ENCODE measurements at regions not wholly inside any gene's neighbourhood (a gene's known extent, or its start where the extent isn't known, plus 50 kb on each side); places are given as distances from the start of the nearest gene placed in this dataset.

GRCh38 chr9:73844135-73844534, 653.0 kb upstream of the RORB start:
- DNase-seq (ENCODE audit: low spot score): no peak
- H3K4me1 Mint-ChIP-seq (ENCODE audit: low read depth in 2 of 2): no peaks in the 10 kb centered on the region
- peaks cover 0 to 6% of the 10 kb centered on the region in 2 donors for H3K27me3 Mint-ChIP-seq
- ATAC-seq: no peak
- no peaks in the 10 kb centered on the region for H3K36me3 Mint-ChIP-seq
- no peaks in the 10 kb centered on the region for H3K9me3 Mint-ChIP-seq
- no peak overlapping the region for H3K4me3 Mint-ChIP-seq
- no peak overlapping the region for H3K27ac Mint-ChIP-seq

GRCh38 chr9:73845539-73845938, 651.6 kb upstream of the RORB start:
- H3K4me3 Mint-ChIP-seq: no peak overlapping the region
- H3K9me3 Mint-ChIP-seq: no peaks in the 10 kb centered on the region
- no peak overlapping the region for H3K27ac Mint-ChIP-seq
- peaks cover 0 to 6% of the 10 kb centered on the region in 2 donors for H3K27me3 Mint-ChIP-seq
- no peaks in the 10 kb centered on the region for H3K4me1 Mint-ChIP-seq (ENCODE audit: low read depth in 2 of 2)
- no peak for DNase-seq (ENCODE audit: low spot score)
- H3K36me3 Mint-ChIP-seq: no peaks in the 10 kb centered on the region
- ATAC-seq: no peak

- no peaks in the 10 kb centered on the region for H3K9me3 Mint-ChIP-seq
- DNase-seq (ENCODE audit: low spot score): no peak
- H3K27me3 Mint-ChIP-seq: peaks cover 0 to 6% of the 10 kb centered on the region in 2 donors
- H3K4me1 Mint-ChIP-seq (ENCODE audit: low read depth in 2 of 2): no peaks in the 10 kb centered on the region
- ATAC-seq: no peak
- H3K4me3 Mint-ChIP-seq: no peak overlapping the region
- no peak overlapping the region for H3K27ac Mint-ChIP-seq
- H3K36me3 Mint-ChIP-seq: no peaks in the 10 kb centered on the region
Measured at GRCh38 chr9:73845954-73846690, 651.0 kb upstream of the RORB start.

- Mint-ChIP-seq H3K27me3 (peaks cover 0 to 6% of the 10 kb centered on the region in 2 donors), H3K9me3 (no peaks in the 10 kb centered on the region), H3K36me3 (no peaks in the 10 kb centered on the region), H3K4me3 (no peak overlapping the region), H3K4me1 (ENCODE audit: low read depth in 2 of 2) (no peaks in the 10 kb centered on the region), H3K27ac (no peak overlapping the region)
- ATAC-seq (no peak), DNase-seq (ENCODE audit: low spot score) (no peak)
Measured at GRCh38 chr9:73847536-73847935, 649.6 kb upstream of the RORB start.

GRCh38 chr9:73853549-73853948, 643.6 kb upstream of the RORB start:
- H3K36me3 Mint-ChIP-seq: no peaks in the 10 kb centered on the region

GRCh38 chr9:73855206-73855605, 641.9 kb upstream of the RORB start:
- H3K36me3 Mint-ChIP-seq: no peaks in the 10 kb centered on the region
- DNase-seq (ENCODE audit: low spot score) (no peak), ATAC-seq (no peak)
- H3K4me1 Mint-ChIP-seq (ENCODE audit: low read depth in 2 of 2): no peaks in the 10 kb centered on the region
- peaks cover 0 to 7% of the 10 kb centered on the region in 2 donors for H3K27me3 Mint-ChIP-seq
- no peak overlapping the region for H3K27ac Mint-ChIP-seq
- no peak overlapping the region for H3K4me3 Mint-ChIP-seq
- H3K9me3 Mint-ChIP-seq: no peaks in the 10 kb centered on the region

More at GRCh38 chr9:73853549-73853948, 643.6 kb upstream of the RORB start:
- ATAC-seq: no peak
- Mint-ChIP-seq H3K4me3 (no peak overlapping the region), H3K4me1 (ENCODE audit: low read depth in 2 of 2) (no peaks in the 10 kb centered on the region), H3K27me3 (peaks cover 0 to 2% of the 10 kb centered on the region in 2 donors), H3K27ac (no peak overlapping the region), H3K9me3 (no peaks in the 10 kb centered on the region)
- DNase-seq (ENCODE audit: low spot score): no peak

- Mint-ChIP-seq H3K27ac (no peak overlapping the region), H3K4me3 (no peak overlapping the region), H3K4me1 (ENCODE audit: low read depth in 2 of 2) (peaks cover 0 to 3% of the 10 kb centered on the region in 2 donors), H3K27me3 (peaks cover 0 to 1% of the 10 kb centered on the region in 2 donors), H3K36me3 (no peaks in the 10 kb centered on the region), H3K9me3 (no peaks in the 10 kb centered on the region)
- ATAC-seq (no peak), DNase-seq (ENCODE audit: low spot score) (no peak)
Measured at GRCh38 chr9:73863924-73864323, 633.2 kb upstream of the RORB start.

- Mint-ChIP-seq H3K27me3 (no peaks in the 10 kb centered on the region), H3K27ac (no peak overlapping the region), H3K36me3 (no peaks in the 10 kb centered on the region), H3K9me3 (no peaks in the 10 kb centered on the region), H3K4me3 (no peak overlapping the region), H3K4me1 (ENCODE audit: low read depth in 2 of 2) (peaks cover 3 to 10% of the 10 kb centered on the region in 2 donors)
- ATAC-seq (no peak), DNase-seq (ENCODE audit: low spot score) (no peak)
Measured at GRCh38 chr9:73866451-73866850, 630.7 kb upstream of the RORB start.

- DNase-seq (ENCODE audit: low spot score) (peak; percentile 63), ATAC-seq (peak; percentile 97 to 100)
- H3K36me3 Mint-ChIP-seq: no peaks in the 10 kb centered on the region
- H3K4me1 Mint-ChIP-seq (ENCODE audit: low read depth in 2 of 2): peaks cover 3 to 10% of the 10 kb centered on the region in 2 donors
- H3K9me3 Mint-ChIP-seq: no peaks in the 10 kb centered on the region
- peak overlapping the region; percentile 29 to 34 for H3K27ac Mint-ChIP-seq
- peaks cover 0 to 6% of the 10 kb centered on the region in 2 donors for H3K27me3 Mint-ChIP-seq
- no peak overlapping the region for H3K4me3 Mint-ChIP-seq
Measured at GRCh38 chr9:73869264-73869663, 627.9 kb upstream of the RORB start.

GRCh38 chr9:73871636-73872035, 625.5 kb upstream of the RORB start:
- no peaks in the 10 kb centered on the region for H3K36me3 Mint-ChIP-seq
- no peaks in the 10 kb centered on the region for H3K9me3 Mint-ChIP-seq
- peaks cover 0 to 12% of the 10 kb centered on the region in 2 donors for H3K27me3 Mint-ChIP-seq
- DNase-seq (ENCODE audit: low spot score): no peak
- H3K27ac Mint-ChIP-seq: no peak overlapping the region
- no peak for ATAC-seq
- H3K4me1 Mint-ChIP-seq (ENCODE audit: low read depth in 2 of 2): peaks cover 3 to 10% of the 10 kb centered on the region in 2 donors
- no peak overlapping the region for H3K4me3 Mint-ChIP-seq

GRCh38 chr9:73872701-73873100, 624.4 kb upstream of the RORB start:
- ATAC-seq: no peak
- no peak overlapping the region for H3K4me3 Mint-ChIP-seq
- no peaks in the 10 kb centered on the region for H3K36me3 Mint-ChIP-seq
- no peak overlapping the region for H3K27ac Mint-ChIP-seq
- no peaks in the 10 kb centered on the region for H3K9me3 Mint-ChIP-seq
- H3K4me1 Mint-ChIP-seq (ENCODE audit: low read depth in 2 of 2): peaks cover 3 to 10% of the 10 kb centered on the region in 2 donors
- H3K27me3 Mint-ChIP-seq: peaks cover 0 to 19% of the 10 kb centered on the region in 2 donors
- no peak for DNase-seq (ENCODE audit: low spot score)

- H3K36me3 Mint-ChIP-seq: no peaks in the 10 kb centered on the region
- H3K4me3 Mint-ChIP-seq: no peak overlapping the region
- H3K4me1 Mint-ChIP-seq (ENCODE audit: low read depth in 2 of 2): no peaks in the 10 kb centered on the region
- no peak for ATAC-seq
- no peak overlapping the region for H3K27ac Mint-ChIP-seq
- DNase-seq (ENCODE audit: low spot score): no peak
- peaks cover 0 to 13% of the 10 kb centered on the region in 2 donors for H3K27me3 Mint-ChIP-seq
- peaks cover 3% of the 10 kb centered on the region for H3K9me3 Mint-ChIP-seq
Measured at GRCh38 chr9:73880101-73880500, 617.0 kb upstream of the RORB start.

- peaks cover 13% of the 10 kb centered on the region for H3K36me3 Mint-ChIP-seq
- no peaks in the 10 kb centered on the region for H3K4me1 Mint-ChIP-seq (ENCODE audit: low read depth in 2 of 2)
- ATAC-seq (no peak), DNase-seq (ENCODE audit: low spot score) (no peak)
- H3K27ac Mint-ChIP-seq: no peak overlapping the region
- peaks cover 0 to 16% of the 10 kb centered on the region in 2 donors for H3K27me3 Mint-ChIP-seq
- H3K9me3 Mint-ChIP-seq: peaks cover 10% of the 10 kb centered on the region
- H3K4me3 Mint-ChIP-seq: no peak overlapping the region
Measured at GRCh38 chr9:73889023-73889422, 608.1 kb upstream of the RORB start.

- peaks cover 5% of the 10 kb centered on the region for H3K9me3 Mint-ChIP-seq
- H3K27me3 Mint-ChIP-seq: peaks cover 0 to 16% of the 10 kb centered on the region in 2 donors
- DNase-seq (ENCODE audit: low spot score) (no peak), ATAC-seq (no peak)
- H3K27ac Mint-ChIP-seq: no peak overlapping the region
- peaks cover 10% of the 10 kb centered on the region for H3K36me3 Mint-ChIP-seq
- no peaks in the 10 kb centered on the region for H3K4me1 Mint-ChIP-seq (ENCODE audit: low read depth in 2 of 2)
- H3K4me3 Mint-ChIP-seq: no peak overlapping the region
Measured at GRCh38 chr9:73890685-73891277, 606.4 kb upstream of the RORB start.

All from natural killer cell treated with Interleukin-12 subunit alpha and Interleukin-12 subunit beta and Interleukin-15 and Interleukin-18, amount 100 ng/mL, for 72 hours (primary cell).